Duodenal mucosa (tissue), 2 donors: ENCODE measurements at regions not wholly inside any gene's neighbourhood (a gene's known extent, or its start where the extent isn't known, plus 50 kb on each side); places are given as distances from the start of the nearest gene placed in this dataset.
"Not testable (repeated sequence)": the region's sequence is repeated elsewhere in the genome, so short reads cannot be mapped to it uniquely, and the experiment has no call there.

Source experiments
- H3K27ac ChIP-seq: one replicate; pipeline ENCODE4 v1.7.0; 2013; ENCODE audit warnings: low read depth, low read length
- H3K27me3 ChIP-seq, 2 donors: one replicate each; pipeline ENCODE4 v1.7.0; 2013; ENCODE audit warnings: low read length in 2 of 2, control low read depth in 1 of 2; ENCODE audit not compliant: insufficient read depth in 2 of 2, control insufficient read depth in 1 of 2
- H3K36me3 ChIP-seq, 2 donors: one replicate each; pipeline ENCODE4 v1.7.0; 2013; ENCODE audit warnings: low read length in 2 of 2, control low read depth in 1 of 2; ENCODE audit not compliant: insufficient read depth in 2 of 2, control insufficient read depth in 1 of 2
- H3K4me1 ChIP-seq, 2 donors: one replicate each; pipeline ENCODE4 v1.7.0; 2013; ENCODE audit warnings: low read length in 2 of 2, control low read depth in 1 of 2; ENCODE audit not compliant: insufficient read depth in 2 of 2, control insufficient read depth in 1 of 2
- H3K4me3 ChIP-seq, 2 donors: one replicate each; pipeline ENCODE4 v1.7.0; 2013; ENCODE audit warnings: low read length in 2 of 2, low read depth in 1 of 2
- H3K9ac ChIP-seq, 2 donors: one replicate each; pipeline ENCODE4 v1.7.0; 2013; ENCODE audit warnings: low read length in 2 of 2, low read depth in 1 of 2
- H3K9me3 ChIP-seq, 2 donors: one replicate each; pipeline ENCODE4 v1.7.0; 2013; ENCODE audit warnings: low read length in 2 of 2, control low read depth in 1 of 2; ENCODE audit not compliant: control insufficient read depth in 1 of 2

- no peak overlapping the region for H3K9ac ChIP-seq
- no peak overlapping the region for H3K27ac ChIP-seq
- no peak overlapping the region for H3K4me3 ChIP-seq
- no peaks in the 10 kb centered on the region for H3K27me3 ChIP-seq
- H3K36me3 ChIP-seq, result no peaks in the 10 kb centered on the region
- no peaks in the 10 kb centered on the region for H3K4me1 ChIP-seq
- no peaks in the 10 kb centered on the region for H3K9me3 ChIP-seq
Measured at GRCh38 chr5:18607570-18607969, 973.3 kb downstream of the TAF11L14 start.

DNA sequence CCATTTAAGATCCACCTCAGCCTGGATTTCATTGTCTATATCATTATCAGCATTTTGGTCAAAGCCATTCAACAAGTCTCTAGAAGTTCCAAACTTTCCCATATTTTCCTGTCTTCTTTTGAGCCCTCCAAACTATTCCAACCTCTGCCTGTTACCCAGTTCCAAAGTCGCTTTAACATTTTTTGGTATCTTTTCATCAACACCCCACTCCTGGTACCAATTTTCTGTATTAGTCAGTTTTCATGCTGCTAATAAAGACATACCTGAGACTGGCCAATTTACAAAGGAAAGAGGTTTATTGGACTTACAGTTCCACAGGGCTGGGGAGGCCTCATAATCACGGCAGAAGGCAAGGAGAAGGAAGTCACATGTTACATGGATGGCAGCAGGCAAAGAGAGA is 982.9 kb downstream of the TAF11L14 start:
- not testable (repeated sequence) for H3K9ac ChIP-seq, H3K36me3 ChIP-seq, H3K4me3 ChIP-seq, H3K27ac ChIP-seq, H3K27me3 ChIP-seq, H3K4me1 ChIP-seq
- peaks cover 8 to 14% of the 10 kb centered on the region in 2 donors for H3K9me3 ChIP-seq

GRCh38 chr5:18630458-18631045 is 996.3 kb downstream of the TAF11L14 start:
- Histone ChIP-seq H3K9ac (no peak overlapping the region), H3K36me3 (no peaks in the 10 kb centered on the region), H3K4me1 (no peaks in the 10 kb centered on the region), H3K4me3 (no peak overlapping the region), H3K27ac (no peak overlapping the region), H3K9me3 (peaks cover 2 to 10% of the 10 kb centered on the region in 2 donors), H3K27me3 (no peaks in the 10 kb centered on the region)

DNA sequence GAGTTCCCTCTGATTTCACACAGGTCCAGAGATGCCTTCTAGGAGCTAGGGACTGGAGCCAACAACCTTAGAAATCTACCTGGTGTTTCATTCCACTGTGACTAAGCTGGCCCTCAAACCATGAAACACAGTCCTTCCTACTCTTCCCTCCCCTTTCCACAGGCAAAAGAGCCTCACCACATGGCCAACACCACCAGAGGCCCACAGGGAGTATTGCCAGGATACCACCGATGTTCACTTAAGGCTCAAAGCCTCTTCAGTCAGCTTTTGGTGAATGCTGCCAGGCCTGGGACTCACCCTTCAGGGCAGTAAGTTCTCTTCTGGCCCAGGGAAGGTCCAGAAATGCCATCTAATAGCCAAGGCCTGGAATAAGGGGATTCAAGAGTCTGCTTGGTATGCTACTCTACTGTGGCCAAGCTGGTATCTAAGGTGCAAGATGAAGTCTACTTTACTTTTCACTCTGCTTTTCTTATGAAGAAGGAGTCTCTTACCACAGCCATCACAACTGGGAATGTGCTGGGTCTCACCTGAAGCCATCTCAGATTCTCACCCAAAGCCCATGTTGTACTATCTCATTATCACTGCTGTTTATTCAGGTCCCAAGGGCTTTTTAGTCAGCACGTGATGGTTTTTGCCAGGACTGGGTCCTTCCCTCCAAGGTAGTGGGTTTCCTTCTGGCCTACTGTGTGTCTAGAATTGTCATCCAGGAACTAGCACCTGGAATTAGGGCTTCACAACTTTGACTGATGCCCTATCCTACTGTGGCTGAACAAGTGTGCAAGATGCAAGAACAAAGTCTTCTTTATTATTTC is 1018.4 kb downstream of the TAF11L14 start:
- H3K4me3 ChIP-seq, result no peak overlapping the region
- H3K27me3 ChIP-seq, result no peaks in the 10 kb centered on the region
- no peak overlapping the region for H3K27ac ChIP-seq
- H3K9ac ChIP-seq, result no peak overlapping the region
- H3K9me3 ChIP-seq, result peaks cover 11 to 14% of the 10 kb centered on the region in 2 donors
- no peaks in the 10 kb centered on the region for H3K36me3 ChIP-seq
- H3K4me1 ChIP-seq, result no peaks in the 10 kb centered on the region

GRCh38 chr5:18653216-18653752 is 1019.0 kb downstream of the TAF11L14 start:
- no peak overlapping the region for H3K27ac ChIP-seq
- no peaks in the 10 kb centered on the region for H3K36me3 ChIP-seq
- H3K4me3 ChIP-seq, result no peak overlapping the region
- H3K4me1 ChIP-seq, result no peaks in the 10 kb centered on the region
- no peaks in the 10 kb centered on the region for H3K27me3 ChIP-seq
- H3K9ac ChIP-seq, result no peak overlapping the region
- H3K9me3 ChIP-seq, result peaks cover 11 to 13% of the 10 kb centered on the region in 2 donors

- Histone ChIP-seq H3K4me3 (no peak overlapping the region), H3K4me1 (no peaks in the 10 kb centered on the region), H3K36me3 (no peaks in the 10 kb centered on the region), H3K9me3 (no peaks in the 10 kb centered on the region), H3K27me3 (no peaks in the 10 kb centered on the region), H3K9ac (no peak overlapping the region), H3K27ac (no peak overlapping the region)
Measured at GRCh38 chr5:18660511-18660910, 1026.3 kb downstream of the TAF11L14 start.

- Histone ChIP-seq H3K4me3 (no peak overlapping the region), H3K9ac (no peak overlapping the region), H3K27ac (no peak overlapping the region), H3K27me3 (no peaks in the 10 kb centered on the region), H3K4me1 (no peaks in the 10 kb centered on the region), H3K36me3 (no peaks in the 10 kb centered on the region), H3K9me3 (no peaks in the 10 kb centered on the region)
Measured at GRCh38 chr5:18662231-18662630, 1028.0 kb downstream of the TAF11L14 start.

DNA sequence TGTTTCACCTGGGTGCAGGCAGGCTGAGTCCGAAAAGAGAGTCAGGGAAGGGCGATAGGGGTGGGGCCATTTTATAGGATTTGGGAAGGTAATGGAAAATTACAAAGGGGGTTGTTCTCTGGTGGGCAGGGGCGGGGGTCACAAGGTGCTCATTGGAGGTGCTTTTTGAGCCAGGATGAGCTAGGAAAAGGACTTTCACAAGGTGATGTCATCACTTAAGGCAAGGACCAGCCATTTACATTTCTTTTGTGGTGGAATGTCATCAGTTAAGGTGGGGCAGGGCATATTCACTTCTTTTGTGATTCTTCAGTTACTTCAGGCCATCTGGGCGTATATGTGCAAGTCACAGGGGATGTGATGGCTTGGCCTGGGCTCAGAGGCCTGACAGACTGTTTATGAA is 1040.0 kb downstream of the TAF11L14 start:
- H3K27ac ChIP-seq, H3K9me3 ChIP-seq, H3K4me3 ChIP-seq, H3K9ac ChIP-seq, H3K36me3 ChIP-seq, H3K27me3 ChIP-seq, H3K4me1 ChIP-seq: not testable (repeated sequence)

GRCh38 chr5:18675041-18675440 is 1040.8 kb downstream of the TAF11L14 start:
- no peak overlapping the region for H3K4me3 ChIP-seq
- no peaks in the 10 kb centered on the region for H3K9me3 ChIP-seq
- no peaks in the 10 kb centered on the region for H3K27me3 ChIP-seq
- no peaks in the 10 kb centered on the region for H3K36me3 ChIP-seq
- H3K27ac ChIP-seq, result no peak overlapping the region
- no peaks in the 10 kb centered on the region for H3K4me1 ChIP-seq
- H3K9ac ChIP-seq, result no peak overlapping the region

DNA sequence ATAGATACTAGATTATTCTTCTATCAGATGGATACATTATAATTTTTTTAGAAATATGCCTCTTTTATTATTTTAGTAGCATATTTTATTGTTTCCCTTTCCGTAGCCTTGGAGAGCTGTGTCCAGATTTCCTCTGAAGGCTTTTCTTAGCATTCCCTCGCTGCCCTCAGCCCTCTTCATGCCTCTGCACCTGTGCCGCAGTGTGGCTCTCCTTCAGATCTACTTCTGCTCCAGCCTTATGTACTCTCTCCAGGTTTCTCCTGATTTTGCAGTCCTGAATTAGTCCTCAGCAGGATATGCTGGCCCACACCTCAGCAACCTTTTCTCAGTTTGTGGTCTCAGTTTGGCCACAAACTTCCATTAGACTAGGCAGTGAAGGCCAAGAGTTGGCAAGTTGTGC is 1052.0 kb downstream of the TAF11L14 start:
- H3K36me3 ChIP-seq, result no peaks in the 10 kb centered on the region
- H3K4me1 ChIP-seq, result no peaks in the 10 kb centered on the region
- H3K9me3 ChIP-seq, result no peaks in the 10 kb centered on the region
- no peak overlapping the region for H3K27ac ChIP-seq
- H3K9ac ChIP-seq, result no peak overlapping the region
- H3K4me3 ChIP-seq, result no peak overlapping the region
- H3K27me3 ChIP-seq, result no peaks in the 10 kb centered on the region
